CD14-positive monocyte (primary cell): ENCODE measurements at regions not wholly inside any gene's neighbourhood (a gene's known extent, or its start where the extent isn't known, plus 50 kb on each side); places are given as distances from the start of the nearest gene placed in this dataset.

Source experiments
- DNase-seq, 3 donors: peaks; one replicate each; pipeline ENCODE4 v3.0.0-alpha.2; 2011 to 2022
- H2AFZ ChIP-seq: 2 replicates; pipeline ENCODE4 v1.6.0; 2012; ENCODE audit warnings: mild to moderate bottlenecking, low read depth, low read length, inconsistent platforms; ENCODE audit not compliant: insufficient read depth, poor library complexity, severe bottlenecking
- H3K27ac ChIP-seq, 2 donors: 1 replicate in 1 of 2; 2 replicates in 1 of 2; pipeline ENCODE4 v1.5.1; 2012 to 2013; ENCODE audit warnings: low read length in 2 of 2, control low read depth in 1 of 2, inconsistent platforms in 1 of 2, low read depth in 1 of 2, mild to moderate bottlenecking in 1 of 2
- H3K27me3 ChIP-seq, 2 donors: one replicate each; pipeline versions ENCODE4 v1.6.0 to v1.6.1; 2011 to 2013; ENCODE audit warnings: low read length in 2 of 2; ENCODE audit not compliant: control insufficient read depth in 2 of 2, insufficient read depth in 2 of 2
- H3K36me3 ChIP-seq, 2 donors: replicated peaks in 1 of 2; 1 replicate in 1 of 2; 2 replicates in 1 of 2; pipeline versions ENCODE4 v1.5.1 to v1.6.1; 2012 to 2013; ENCODE audit warnings: low read length in 2 of 2, control low read depth in 1 of 2, inconsistent platforms in 1 of 2, mild to moderate bottlenecking in 1 of 2; ENCODE audit not compliant: insufficient read depth in 2 of 2, control insufficient read depth in 1 of 2
- H3K4me1 ChIP-seq, 2 donors: 1 replicate in 1 of 2; 2 replicates in 1 of 2; pipeline versions ENCODE4 v1.5.1 to v1.6.1; 2012 to 2013; ENCODE audit warnings: low read length in 2 of 2, control low read depth in 1 of 2, inconsistent platforms in 1 of 2, mild to moderate bottlenecking in 1 of 2, moderate library complexity in 1 of 2; ENCODE audit not compliant: insufficient read depth in 2 of 2, control insufficient read depth in 1 of 2
- H3K4me2 ChIP-seq: replicated peaks from 2 replicates; pipeline ENCODE3; 2012; ENCODE audit warnings: low read length, moderate library complexity, mild to moderate bottlenecking; ENCODE audit not compliant: poor library complexity, severe bottlenecking; ENCODE audit errors: extremely low read depth
- H3K4me3 ChIP-seq, 3 experiments: fragments of 200-600 bp in 1 of 3; sonication (generic) in 1 of 3; replicated peaks in 1 of 3; 1 replicate in 2 of 3; 2 replicates in 1 of 3; pipeline ENCODE4 v1.5.1; 2011 to 2013; ENCODE audit warnings: low read length in 3 of 3, mild to moderate bottlenecking in 3 of 3, control low read depth in 2 of 3, low read depth in 2 of 3, inconsistent platforms in 1 of 3, moderate library complexity in 1 of 3
- H3K79me2 ChIP-seq: 2 replicates; pipeline ENCODE4 v1.6.0; 2012; ENCODE audit warnings: mild to moderate bottlenecking, control low read depth, inconsistent platforms, low read length, moderate library complexity; ENCODE audit not compliant: insufficient read depth
- H3K9ac ChIP-seq: 2 replicates; pipeline ENCODE4 v1.6.0; 2017; ENCODE audit warnings: low read length, mild to moderate bottlenecking; ENCODE audit not compliant: insufficient read depth, poor library complexity, severe bottlenecking
- H3K9me3 ChIP-seq, 2 donors: replicated peaks in 1 of 2; 1 replicate in 1 of 2; 2 replicates in 1 of 2; pipeline versions ENCODE4 v1.5.1 to v1.6.1; 2012 to 2013; ENCODE audit warnings: low read length in 2 of 2, control low read depth in 1 of 2; ENCODE audit not compliant: control insufficient read depth in 1 of 2, insufficient read depth in 1 of 2
- H4K20me1 ChIP-seq: 2 replicates; pipeline ENCODE4 v1.6.0; 2012; ENCODE audit warnings: mild to moderate bottlenecking, low read length, control low read depth, moderate library complexity; ENCODE audit not compliant: insufficient read depth
- H3K27ac Mint-ChIP-seq, 7 donors: one replicate each; pipeline ENCODE4 v1.8.0; 2020; ENCODE audit warnings: mild to moderate bottlenecking in 7 of 7, mixed read lengths in 7 of 7, moderate library complexity in 6 of 7, inconsistent platforms in 2 of 7
- H3K27me3 Mint-ChIP-seq, 3 donors: one replicate each; pipeline ENCODE4 v1.8.0; 2021 to 2022; ENCODE audit warnings: low read depth in 3 of 3, mild to moderate bottlenecking in 3 of 3, mixed read lengths in 3 of 3, moderate library complexity in 3 of 3, inconsistent platforms in 1 of 3
- H3K36me3 Mint-ChIP-seq, 2 donors: one replicate each; pipeline ENCODE4 v1.8.0; 2020; ENCODE audit warnings: mixed read lengths in 2 of 2, inconsistent platforms in 1 of 2, mild to moderate bottlenecking in 1 of 2
- H3K4me1 Mint-ChIP-seq: one replicate; pipeline ENCODE4 v1.8.0; 2020; ENCODE audit warnings: mild to moderate bottlenecking, mixed read lengths
- H3K4me3 Mint-ChIP-seq, 2 donors: one replicate each; pipeline ENCODE4 v1.8.0; 2020; ENCODE audit warnings: mild to moderate bottlenecking in 2 of 2, mixed read lengths in 2 of 2, moderate library complexity in 1 of 2
- H3K9me3 Mint-ChIP-seq, 7 donors: one replicate each; pipeline ENCODE4 v1.8.0; 2020 to 2022; ENCODE audit warnings: mixed read lengths in 7 of 7, mild to moderate bottlenecking in 6 of 7, moderate library complexity in 6 of 7, inconsistent platforms in 2 of 7
- WGBS: methylation state at CpG from one replicate; pipeline ENCODE4 v1.1.5; 2013; ENCODE audit warnings: missing lambda C conversion rate; ENCODE audit not compliant: insufficient coverage; 5-methylcytosine and 5-hydroxymethylcytosine counted together
- intact Hi-C, 2 donors: fragments of 100-400 bp; cut with micrococcal nuclease; formaldehyde crosslinking; loops; one replicate each; pipeline versions ENCODE4 v1.15.0 to v1.15.1; 2023
- TF ChIP-seq, protein P1 (sequence below): fragments of 200-600 bp; IDR thresholded peaks from one replicate; pipeline ENCODE4 v1.8.0; 2022; ENCODE audit warnings: antibody characterized with exemption, mild to moderate bottlenecking

DNA sequence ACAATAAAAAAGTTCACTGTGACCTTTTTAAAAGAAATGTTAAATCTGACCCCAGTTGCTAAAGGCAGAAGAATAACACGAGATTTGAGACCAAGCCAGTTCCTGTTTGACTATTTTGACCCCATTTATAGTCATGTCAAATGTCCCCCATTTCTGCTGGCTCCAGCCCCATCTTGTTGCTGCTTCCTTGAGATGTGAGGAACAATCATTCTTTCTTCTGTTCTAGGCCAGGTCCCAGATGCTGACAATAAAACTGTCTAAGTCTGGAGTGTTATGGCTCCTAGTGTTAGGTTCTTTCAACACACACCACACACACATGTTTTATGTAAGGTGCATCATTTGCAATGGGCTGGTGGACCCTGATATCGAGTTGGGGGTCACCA lies 92.0 kb upstream of the CYP1B1 start:
- Histone ChIP-seq H3K9ac (no peak overlapping the region), H3K27ac (peak overlapping the region in 1 of 2 donors; percentile 79), H3K4me3 (no peak overlapping the region), H3K4me2 (no peak overlapping the region), H4K20me1 (no peaks in the 10 kb centered on the region), H3K27me3 (no peaks in the 10 kb centered on the region), H3K79me2 (no peaks in the 10 kb centered on the region), H3K4me1 (peaks cover 33 to 62% of the 10 kb centered on the region in 2 donors), H2AFZ (no peak overlapping the region), H3K9me3 (no peaks in the 10 kb centered on the region), H3K36me3 (no peaks in the 10 kb centered on the region)
- DNase-seq: no peak
- Mint-ChIP-seq H3K9me3 (peaks cover 0 to 5% (median 0%) of the 10 kb centered on the region in 7 donors), H3K27me3 (peaks cover 0 to 5% (median 5%) of the 10 kb centered on the region in 3 donors), H3K27ac (peak overlapping the region in 2 of 7 donors; percentile 77 to 92), H3K4me1 (peaks cover 66% of the 10 kb centered on the region), H3K4me3 (no peak overlapping the region), H3K36me3 (peaks cover 25 to 32% of the 10 kb centered on the region in 2 donors)
- intact Hi-C loops: loop anchor here in 1 of 2 donors (2.0 to 10.0 kb wide), 2 partner anchors 13 to 97 kb away; no protein-coding TSS in a partner anchor
- TF ChIP-seq, protein P1, sequence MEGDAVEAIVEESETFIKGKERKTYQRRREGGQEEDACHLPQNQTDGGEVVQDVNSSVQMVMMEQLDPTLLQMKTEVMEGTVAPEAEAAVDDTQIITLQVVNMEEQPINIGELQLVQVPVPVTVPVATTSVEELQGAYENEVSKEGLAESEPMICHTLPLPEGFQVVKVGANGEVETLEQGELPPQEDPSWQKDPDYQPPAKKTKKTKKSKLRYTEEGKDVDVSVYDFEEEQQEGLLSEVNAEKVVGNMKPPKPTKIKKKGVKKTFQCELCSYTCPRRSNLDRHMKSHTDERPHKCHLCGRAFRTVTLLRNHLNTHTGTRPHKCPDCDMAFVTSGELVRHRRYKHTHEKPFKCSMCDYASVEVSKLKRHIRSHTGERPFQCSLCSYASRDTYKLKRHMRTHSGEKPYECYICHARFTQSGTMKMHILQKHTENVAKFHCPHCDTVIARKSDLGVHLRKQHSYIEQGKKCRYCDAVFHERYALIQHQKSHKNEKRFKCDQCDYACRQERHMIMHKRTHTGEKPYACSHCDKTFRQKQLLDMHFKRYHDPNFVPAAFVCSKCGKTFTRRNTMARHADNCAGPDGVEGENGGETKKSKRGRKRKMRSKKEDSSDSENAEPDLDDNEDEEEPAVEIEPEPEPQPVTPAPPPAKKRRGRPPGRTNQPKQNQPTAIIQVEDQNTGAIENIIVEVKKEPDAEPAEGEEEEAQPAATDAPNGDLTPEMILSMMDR: no peak
- 100% methylated on average over 2 of the region's 2 CpGs for WGBS

DNA sequence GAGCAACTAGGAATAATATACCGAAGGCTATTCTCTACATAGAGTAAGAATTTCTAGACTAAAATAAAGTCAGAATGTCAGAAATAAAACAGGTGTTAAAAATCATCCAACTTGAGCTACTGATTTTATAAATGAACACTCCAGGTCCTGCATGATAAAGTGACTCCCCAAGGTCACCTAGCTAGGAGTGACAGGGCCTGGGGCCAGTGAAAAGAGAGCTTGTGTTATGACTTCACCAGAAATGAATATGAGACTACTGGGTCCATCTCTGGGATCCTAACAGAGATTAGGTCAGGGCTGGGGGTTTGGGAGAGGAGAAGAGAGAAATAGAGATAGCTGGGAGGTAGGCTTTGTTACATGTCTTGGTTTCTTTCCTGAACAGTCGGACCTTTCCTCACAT lies 89.7 kb upstream of the CYP1B1 start:
- H4K20me1 ChIP-seq: no peaks in the 10 kb centered on the region
- no peaks in the 10 kb centered on the region for H3K27me3 ChIP-seq
- Mint-ChIP-seq H3K4me3 (no peak overlapping the region), H3K9me3 (peaks cover 0 to 5% (median 0%) of the 10 kb centered on the region in 7 donors), H3K4me1 (peaks cover 53% of the 10 kb centered on the region), H3K27ac (no peak overlapping the region), H3K27me3 (peaks cover 0 to 8% (median 5%) of the 10 kb centered on the region in 3 donors), H3K36me3 (peaks cover 30 to 34% of the 10 kb centered on the region in 2 donors)
- WGBS: no CpG with 5 or more reads among the region's 2 CpGs
- TF ChIP-seq, protein P1: no peak
- no peaks in the 10 kb centered on the region for H3K79me2 ChIP-seq
- no peaks in the 10 kb centered on the region for H3K36me3 ChIP-seq
- H3K4me2 ChIP-seq: no peak overlapping the region
- no peak overlapping the region for H3K9ac ChIP-seq
- no peaks in the 10 kb centered on the region for H3K9me3 ChIP-seq
- intact Hi-C loops: loop anchor here in 1 of 2 donors (10.0 kb wide), 1 partner anchor 99 kb away; no protein-coding TSS in a partner anchor
- no peak overlapping the region for H3K4me3 ChIP-seq
- H3K4me1 ChIP-seq: peaks cover 26 to 42% of the 10 kb centered on the region in 2 donors
- no peak for DNase-seq
- no peak overlapping the region for H2AFZ ChIP-seq
- no peak overlapping the region for H3K27ac ChIP-seq
